H4 (cell line): ENCODE measurements at regions not wholly inside any gene's neighbourhood (a gene's known extent, or its start where the extent isn't known, plus 50 kb on each side); places are given as distances from the start of the nearest gene placed in this dataset.

Source experiments
- DNase-seq: peaks from one replicate; pipeline ENCODE4 v3.0.0-alpha.2; 2015; ENCODE audit warnings: low spot score

GRCh38 chr6:112799889-112800288, 452.8 kb downstream of the RFPL4B start:
- DNase-seq = no peak

GRCh38 chr6:112800439-112800838, 453.3 kb downstream of the RFPL4B start:
- no peak for DNase-seq

- DNase-seq = no peak
Measured at GRCh38 chr6:112800916-112801315, 453.8 kb downstream of the RFPL4B start.

DNA sequence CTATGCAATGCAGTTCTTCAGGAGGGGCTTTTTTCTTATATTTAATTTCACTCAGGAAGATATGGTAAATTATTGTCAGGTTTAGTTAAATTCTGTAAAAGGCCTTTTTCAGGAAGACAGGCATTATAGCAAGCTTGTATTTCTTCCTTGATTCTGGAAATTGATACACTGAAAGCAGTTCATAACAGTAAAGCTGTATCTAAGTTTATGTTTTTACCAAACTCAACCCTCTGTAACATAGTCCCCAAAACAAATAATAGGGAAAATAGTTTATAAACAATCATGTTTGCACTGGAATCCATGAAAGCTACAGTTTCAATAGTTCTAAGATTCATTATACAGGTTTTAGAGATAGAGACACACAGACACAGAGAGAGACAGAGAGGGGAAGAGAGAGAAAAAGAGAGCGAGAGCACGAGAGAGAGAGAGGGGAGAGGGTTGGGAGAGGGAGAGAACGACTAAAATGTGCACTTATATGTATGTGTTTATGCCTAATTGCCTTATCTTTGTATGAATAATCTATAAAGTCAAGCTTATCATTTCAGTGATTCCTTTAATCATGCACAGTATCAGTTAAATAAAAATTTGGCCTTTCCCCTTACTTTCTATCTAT, 454.4 kb downstream of the RFPL4B start:
- no peak for DNase-seq

DNA sequence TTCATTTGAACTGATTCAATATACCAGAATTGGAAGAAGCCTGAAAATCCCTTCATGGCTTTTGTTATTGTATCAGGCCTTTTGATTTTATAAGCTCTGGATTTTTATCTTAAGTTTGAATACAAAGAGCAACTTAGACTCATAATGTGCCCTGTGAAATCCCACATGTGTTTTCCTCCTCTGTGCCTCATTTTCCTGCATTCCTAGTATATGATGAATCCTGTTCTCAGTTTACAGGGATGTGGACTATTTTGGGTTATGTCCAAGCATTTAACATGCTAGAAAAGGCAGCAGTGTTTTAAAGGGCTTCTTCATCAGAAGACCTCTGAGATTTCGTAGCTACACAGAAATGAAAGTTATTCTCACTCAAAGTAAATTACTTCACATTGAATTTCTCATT, 455.0 kb downstream of the RFPL4B start:
- peak; percentile 11 for DNase-seq

GRCh38 chr6:112804638-112805330, 457.7 kb downstream of the RFPL4B start:
- no peak for DNase-seq

DNA sequence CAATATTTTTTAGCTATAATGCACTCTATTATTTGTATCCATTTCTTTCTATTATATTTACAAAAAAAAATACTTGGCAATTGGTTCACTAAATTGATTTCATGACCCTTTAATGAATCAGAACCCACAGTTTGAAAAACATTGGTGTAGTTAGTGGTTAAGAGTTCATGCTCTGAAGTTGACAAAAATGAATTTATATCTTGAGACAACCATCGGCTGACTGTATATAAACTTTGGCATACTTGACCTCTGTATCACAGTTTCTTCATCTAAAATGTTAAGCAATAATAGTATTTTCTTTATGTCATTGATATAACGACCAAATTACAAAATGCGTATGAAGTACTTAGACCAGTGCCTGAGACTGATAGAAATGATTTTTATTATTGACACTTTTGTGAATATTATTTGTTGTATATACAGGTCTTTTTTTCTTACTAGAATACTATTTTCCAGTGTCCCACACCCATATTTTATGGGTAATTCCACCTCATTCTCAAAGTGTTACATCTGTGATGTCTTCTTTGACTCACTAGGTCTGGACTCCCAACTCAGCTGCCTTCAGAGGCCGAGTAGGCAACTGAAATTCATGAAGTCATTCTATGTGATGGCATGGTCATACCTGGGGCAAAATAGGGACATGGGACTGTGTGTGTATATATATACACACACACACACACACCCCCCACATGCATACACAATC, 459.2 kb downstream of the RFPL4B start:
- DNase-seq = no peak

- DNase-seq = no peak
Measured at GRCh38 chr6:112821476-112821875, 474.3 kb downstream of the RFPL4B start.

- no peak for DNase-seq
Measured at GRCh38 chr6:112822769-112823168, 475.6 kb downstream of the RFPL4B start.

- no peak for DNase-seq
Measured at GRCh38 chr6:112827793-112828192, 480.7 kb downstream of the RFPL4B start.

GRCh38 chr6:112831022-112831421, 483.9 kb downstream of the RFPL4B start:
- DNase-seq = no peak

DNA sequence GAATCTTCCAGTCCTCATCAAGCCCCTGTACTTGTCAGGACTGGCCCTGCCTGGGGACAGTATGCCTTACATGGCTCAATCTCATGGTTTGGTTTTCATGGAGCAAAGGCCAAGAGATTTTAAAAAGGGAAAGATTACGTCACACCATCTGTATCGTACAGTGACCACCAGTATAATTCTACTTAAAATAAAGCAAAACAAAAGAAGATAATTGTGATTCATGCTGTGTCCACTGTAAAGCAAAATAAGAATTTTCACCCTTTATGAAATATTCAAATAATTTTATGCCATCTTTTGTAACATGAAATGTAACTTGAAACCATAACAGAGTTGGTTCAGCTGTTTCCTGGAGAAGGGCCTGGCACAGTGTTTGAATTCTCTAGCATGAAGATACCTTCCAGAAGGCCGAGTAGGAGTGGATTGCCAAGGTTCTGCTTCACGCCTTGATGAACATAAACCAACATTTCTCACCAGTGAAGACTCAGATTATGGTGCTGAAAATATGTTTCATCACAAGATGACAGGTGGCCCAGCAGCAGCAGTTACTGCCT, 486.5 kb downstream of the RFPL4B start:
- no peak for DNase-seq

DNA sequence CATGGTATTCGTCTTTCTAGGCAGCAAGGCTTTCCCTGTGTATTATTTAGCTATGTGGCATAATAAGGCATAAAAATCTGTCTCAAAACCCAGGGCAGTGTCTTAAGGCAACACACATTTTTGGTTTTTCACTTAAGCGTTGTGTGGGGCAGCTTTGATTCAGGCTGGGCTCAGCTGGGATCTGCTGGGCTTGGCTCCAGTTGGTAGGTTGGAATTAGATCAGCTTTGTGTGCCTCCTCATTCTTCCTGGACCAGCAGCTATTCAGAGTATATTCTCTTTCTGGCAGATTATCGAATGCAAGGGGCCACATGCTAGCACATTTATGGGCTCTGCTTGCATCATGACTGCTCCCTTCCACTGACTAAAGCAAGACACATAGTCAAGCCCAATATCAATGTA, 487.9 kb downstream of the RFPL4B start:
- no peak for DNase-seq

GRCh38 chr6:112839525-112839961, 492.4 kb downstream of the RFPL4B start:
- DNase-seq = peak; percentile 4

DNA sequence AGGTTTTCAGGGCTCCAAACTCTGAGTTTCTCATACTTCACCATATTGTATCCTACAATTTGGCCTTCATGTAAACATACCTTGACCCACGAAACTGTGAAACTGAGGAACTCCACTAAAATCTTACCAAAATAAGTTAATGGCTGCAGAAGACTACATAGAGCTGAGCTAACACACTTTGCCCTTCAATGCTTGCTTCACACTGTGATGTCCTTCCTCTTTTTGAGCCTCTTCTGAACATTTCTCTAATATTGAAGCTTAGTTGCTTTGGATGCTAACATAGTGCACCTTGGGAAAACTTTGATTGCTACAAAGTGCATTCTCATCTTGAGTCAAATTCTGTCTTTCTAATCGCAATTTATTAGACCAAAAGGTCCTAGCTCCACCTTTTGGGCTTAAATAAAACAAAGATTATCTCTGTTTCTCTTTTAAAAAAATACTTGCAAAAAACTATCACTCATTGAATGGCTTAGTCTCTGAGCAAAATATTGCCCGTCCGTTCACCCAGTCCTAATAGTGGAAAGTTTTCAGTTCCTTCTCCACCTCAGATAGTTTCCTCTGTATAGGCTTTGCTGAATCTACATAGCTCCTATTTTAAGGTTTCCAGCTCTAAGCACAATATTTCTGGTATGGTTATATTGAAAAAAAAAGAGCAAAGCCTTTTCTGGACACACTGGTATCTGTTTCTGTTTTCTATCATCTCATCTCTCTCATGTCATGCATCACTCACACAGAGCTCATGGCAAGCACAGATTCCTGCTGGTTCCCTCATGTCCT, 494.6 kb downstream of the RFPL4B start:
- DNase-seq = no peak

DNA sequence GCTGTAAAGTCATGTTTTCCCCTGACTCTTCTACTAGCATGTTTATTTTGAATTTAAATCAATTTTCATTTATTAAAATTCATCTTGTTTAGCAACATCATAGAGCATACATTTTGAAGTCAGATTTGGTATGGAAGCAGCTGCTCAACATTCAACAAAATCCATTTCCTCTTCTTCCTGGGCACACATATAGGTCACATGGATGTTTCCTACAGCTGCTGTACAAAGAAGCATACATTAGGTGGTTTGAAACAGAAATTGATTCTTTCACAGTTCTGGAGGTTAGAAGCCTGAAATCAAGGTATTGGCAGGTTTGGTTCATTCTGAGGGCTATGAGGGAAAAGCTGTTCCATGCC, 495.2 kb downstream of the RFPL4B start:
- no peak for DNase-seq

DNA sequence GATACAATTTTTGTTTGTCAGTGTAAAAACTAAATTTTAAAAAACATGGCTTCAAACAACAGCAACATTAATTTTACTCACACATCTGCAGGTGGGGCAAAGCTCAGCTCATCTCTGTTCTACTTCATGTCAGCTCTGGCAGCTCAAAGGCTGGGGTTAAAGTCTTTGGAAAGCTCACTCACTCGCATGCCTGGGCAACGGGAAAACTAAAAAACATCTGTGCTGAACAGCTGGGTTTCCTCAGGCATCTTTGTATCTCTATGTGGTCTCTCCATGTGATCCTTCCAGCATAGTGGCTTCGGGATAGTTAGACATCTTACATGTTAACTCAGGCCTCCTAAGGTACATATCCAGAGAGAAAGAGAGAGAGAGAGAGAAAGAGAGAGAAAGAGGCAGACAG, 499.6 kb downstream of the RFPL4B start:
- no peak for DNase-seq

- DNase-seq = no peak
Measured at GRCh38 chr6:112851146-112851545, 504.0 kb downstream of the RFPL4B start.

DNA sequence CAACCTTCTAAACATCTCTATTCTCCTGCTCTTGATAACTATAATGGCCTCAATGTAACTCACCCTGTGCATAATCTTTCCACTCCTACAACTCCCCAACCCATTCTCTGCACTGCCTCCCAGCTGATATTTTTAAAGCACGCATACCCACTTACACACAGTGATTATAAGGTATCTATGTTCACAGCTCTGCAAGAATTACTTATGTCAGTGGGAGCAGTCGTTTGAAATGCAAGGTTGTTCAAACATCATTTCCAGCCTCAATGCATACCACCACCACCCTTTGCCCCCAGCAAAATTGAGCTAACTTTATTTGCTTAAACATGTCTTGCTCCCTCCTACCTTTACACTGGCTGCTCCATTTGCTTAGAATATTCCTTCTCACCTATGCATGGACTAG, 506.0 kb downstream of the RFPL4B start:
- DNase-seq = no peak

- no peak for DNase-seq
Measured at GRCh38 chr6:112863753-112864152, 516.6 kb downstream of the RFPL4B start.

- DNase-seq = no peak
Measured at GRCh38 chr6:112865131-112865530, 518.0 kb downstream of the RFPL4B start.

DNA sequence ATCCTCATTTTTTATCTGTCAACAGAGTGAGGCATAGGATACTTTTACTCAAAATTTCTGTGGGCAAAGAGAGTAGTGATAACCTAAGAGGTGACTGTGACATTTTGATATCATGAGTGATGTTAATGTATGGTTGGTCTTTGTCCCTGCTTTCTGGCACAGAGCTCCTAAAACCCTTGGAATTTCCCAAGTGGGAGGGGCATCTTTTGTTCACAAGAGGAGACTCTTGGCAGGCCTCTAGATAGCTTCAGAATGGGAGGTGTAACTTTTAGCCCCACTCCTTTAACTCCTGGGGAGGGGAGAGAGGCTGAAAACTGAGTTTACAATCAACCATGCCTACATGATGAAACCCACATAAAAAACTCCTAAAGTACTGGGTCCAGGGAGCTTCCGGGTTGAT, 527.8 kb downstream of the RFPL4B start:
- DNase-seq = no peak
